ENCODE measurements at regions not wholly inside any gene's neighbourhood (a gene's known extent, or its start where the extent isn't known, plus 50 kb on each side); places are given as distances from the start of the nearest gene placed in this dataset.

- Mint-ChIP-seq H3K9me3 (no peaks in the 10 kb centered on the region), H3K27me3 (no peaks in the 10 kb centered on the region), H3K36me3 (no peaks in the 10 kb centered on the region), H3K27ac (no peak overlapping the region), H3K4me3 (no peak overlapping the region), H3K4me1 (no peaks in the 10 kb centered on the region)
- no peak for DNase-seq
- CTCF ChIA-PET, result no interaction called here
Measured at GRCh38 chr2:34005901-34006300, 406.8 kb upstream of the FAM98A start.

GRCh38 chr2:34004936-34005335, 405.8 kb upstream of the FAM98A start:
- CTCF ChIA-PET, result no interaction called here
- no peak overlapping the region for H3K4me3 Mint-ChIP-seq
- DNase-seq, result no peak
- H3K27me3 Mint-ChIP-seq, result no peaks in the 10 kb centered on the region
- H3K36me3 Mint-ChIP-seq, result no peaks in the 10 kb centered on the region
- no peaks in the 10 kb centered on the region for H3K4me1 Mint-ChIP-seq
- no peak overlapping the region for H3K27ac Mint-ChIP-seq
- H3K9me3 Mint-ChIP-seq, result peaks cover 3% of the 10 kb centered on the region

- Mint-ChIP-seq H3K4me1 (no peaks in the 10 kb centered on the region), H3K4me3 (no peak overlapping the region), H3K36me3 (no peaks in the 10 kb centered on the region), H3K27ac (no peak overlapping the region), H3K9me3 (peaks cover 3% of the 10 kb centered on the region), H3K27me3 (no peaks in the 10 kb centered on the region)
- CTCF ChIA-PET, result no interaction called here
- DNase-seq, result no peak
Measured at GRCh38 chr2:34003795-34004194, 404.7 kb upstream of the FAM98A start.

- H3K27ac Mint-ChIP-seq, result no peak overlapping the region
- no peaks in the 10 kb centered on the region for H3K27me3 Mint-ChIP-seq
- H3K4me3 Mint-ChIP-seq, result no peak overlapping the region
- CTCF ChIA-PET, result interaction anchor here (0.6 kb wide), 1 partner anchor 1407 kb away, joined by 3 read pairs; no protein-coding TSS in a partner anchor
- H3K36me3 Mint-ChIP-seq, result no peaks in the 10 kb centered on the region
- H3K9me3 Mint-ChIP-seq, result peaks cover 12% of the 10 kb centered on the region
- no peak for DNase-seq
- no peaks in the 10 kb centered on the region for H3K4me1 Mint-ChIP-seq
Measured at GRCh38 chr2:34001557-34001956, 402.5 kb upstream of the FAM98A start.

GRCh38 chr2:33984131-33984530, 385.0 kb upstream of the FAM98A start:
- DNase-seq, result no peak
- Mint-ChIP-seq H3K4me3 (no peak overlapping the region), H3K9me3 (no peaks in the 10 kb centered on the region), H3K36me3 (no peaks in the 10 kb centered on the region), H3K4me1 (no peaks in the 10 kb centered on the region), H3K27me3 (no peaks in the 10 kb centered on the region), H3K27ac (no peak overlapping the region)
- CTCF ChIA-PET, result no interaction called here

GRCh38 chr2:33978471-33978870, 379.4 kb upstream of the FAM98A start:
- no peak overlapping the region for H3K27ac Mint-ChIP-seq
- H3K9me3 Mint-ChIP-seq, result no peaks in the 10 kb centered on the region
- H3K4me3 Mint-ChIP-seq, result no peak overlapping the region

GRCh38 chr2:33975498-33975897, 376.4 kb upstream of the FAM98A start:
- CTCF ChIA-PET, result no interaction called here

More at GRCh38 chr2:33978471-33978870, 379.4 kb upstream of the FAM98A start:
- Mint-ChIP-seq H3K4me1 (no peaks in the 10 kb centered on the region), H3K36me3 (no peaks in the 10 kb centered on the region), H3K27me3 (no peaks in the 10 kb centered on the region)
- DNase-seq, result no peak
- CTCF ChIA-PET, result no interaction called here

GRCh38 chr2:33967103-33967502, 368.0 kb upstream of the FAM98A start:
- Mint-ChIP-seq H3K4me3 (no peak overlapping the region), H3K9me3 (no peaks in the 10 kb centered on the region), H3K27me3 (no peaks in the 10 kb centered on the region), H3K4me1 (no peaks in the 10 kb centered on the region), H3K27ac (no peak overlapping the region), H3K36me3 (no peaks in the 10 kb centered on the region)
- CTCF ChIA-PET, result no interaction called here
- DNase-seq, result no peak

More at GRCh38 chr2:33975498-33975897, 376.4 kb upstream of the FAM98A start:
- Mint-ChIP-seq H3K9me3 (no peaks in the 10 kb centered on the region), H3K4me3 (no peak overlapping the region), H3K27ac (no peak overlapping the region), H3K36me3 (no peaks in the 10 kb centered on the region), H3K4me1 (no peaks in the 10 kb centered on the region), H3K27me3 (no peaks in the 10 kb centered on the region)
- no peak for DNase-seq

- H3K27ac Mint-ChIP-seq, result no peak overlapping the region
- no peak overlapping the region for H3K4me3 Mint-ChIP-seq
- no peaks in the 10 kb centered on the region for H3K4me1 Mint-ChIP-seq
- CTCF ChIA-PET, result no interaction called here
- H3K9me3 Mint-ChIP-seq, result peaks cover 3% of the 10 kb centered on the region
- H3K36me3 Mint-ChIP-seq, result no peaks in the 10 kb centered on the region
- DNase-seq, result no peak
- H3K27me3 Mint-ChIP-seq, result no peaks in the 10 kb centered on the region
Measured at GRCh38 chr2:33958591-33958990, 359.5 kb upstream of the FAM98A start.

- Mint-ChIP-seq H3K4me3 (no peak overlapping the region), H3K27ac (no peak overlapping the region), H3K36me3 (no peaks in the 10 kb centered on the region), H3K4me1 (no peaks in the 10 kb centered on the region), H3K9me3 (peaks cover 3% of the 10 kb centered on the region), H3K27me3 (no peaks in the 10 kb centered on the region)
- CTCF ChIA-PET, result no interaction called here
- DNase-seq, result no peak
Measured at GRCh38 chr2:33949371-33949770, 350.3 kb upstream of the FAM98A start.

- Mint-ChIP-seq H3K4me3 (no peak overlapping the region), H3K4me1 (no peaks in the 10 kb centered on the region), H3K9me3 (peaks cover 9% of the 10 kb centered on the region), H3K27me3 (no peaks in the 10 kb centered on the region), H3K36me3 (no peaks in the 10 kb centered on the region), H3K27ac (no peak overlapping the region)
- CTCF ChIA-PET, result no interaction called here
- no peak for DNase-seq
Measured at GRCh38 chr2:33946193-33946592, 347.1 kb upstream of the FAM98A start.

- no peak overlapping the region for H3K27ac Mint-ChIP-seq
- H3K9me3 Mint-ChIP-seq, result no peaks in the 10 kb centered on the region
- CTCF ChIA-PET, result no interaction called here
- H3K4me3 Mint-ChIP-seq, result no peak overlapping the region
- no peaks in the 10 kb centered on the region for H3K4me1 Mint-ChIP-seq
- no peaks in the 10 kb centered on the region for H3K27me3 Mint-ChIP-seq
- H3K36me3 Mint-ChIP-seq, result no peaks in the 10 kb centered on the region
- DNase-seq, result no peak
Measured at GRCh38 chr2:33933203-33933602, 334.1 kb upstream of the FAM98A start.

- H3K27me3 Mint-ChIP-seq, result no peaks in the 10 kb centered on the region
- no peaks in the 10 kb centered on the region for H3K4me1 Mint-ChIP-seq
- H3K4me3 Mint-ChIP-seq, result no peak overlapping the region
- no peak overlapping the region for H3K27ac Mint-ChIP-seq
- H3K36me3 Mint-ChIP-seq, result no peaks in the 10 kb centered on the region
- no peak for DNase-seq
- peaks cover 2% of the 10 kb centered on the region for H3K9me3 Mint-ChIP-seq
- CTCF ChIA-PET, result no interaction called here
Measured at GRCh38 chr2:33931164-33931563, 332.1 kb upstream of the FAM98A start.

- Mint-ChIP-seq H3K36me3 (no peaks in the 10 kb centered on the region), H3K4me1 (no peaks in the 10 kb centered on the region), H3K9me3 (peaks cover 2% of the 10 kb centered on the region), H3K4me3 (no peak overlapping the region), H3K27me3 (no peaks in the 10 kb centered on the region), H3K27ac (no peak overlapping the region)
- no peak for DNase-seq
- CTCF ChIA-PET, result no interaction called here
Measured at GRCh38 chr2:33929467-33929866, 330.4 kb upstream of the FAM98A start.

GRCh38 chr2:33927756-33928155, 328.7 kb upstream of the FAM98A start:
- H3K36me3 Mint-ChIP-seq, result no peaks in the 10 kb centered on the region
- DNase-seq, result no peak
- CTCF ChIA-PET, result no interaction called here
- no peaks in the 10 kb centered on the region for H3K4me1 Mint-ChIP-seq
- H3K4me3 Mint-ChIP-seq, result no peak overlapping the region
- no peaks in the 10 kb centered on the region for H3K27me3 Mint-ChIP-seq
- H3K9me3 Mint-ChIP-seq, result peaks cover 2% of the 10 kb centered on the region
- no peak overlapping the region for H3K27ac Mint-ChIP-seq

GRCh38 chr2:33925311-33925710, 326.2 kb upstream of the FAM98A start:
- Mint-ChIP-seq H3K4me1 (no peaks in the 10 kb centered on the region), H3K27ac (no peak overlapping the region), H3K36me3 (no peaks in the 10 kb centered on the region), H3K27me3 (no peaks in the 10 kb centered on the region), H3K9me3 (peaks cover 2% of the 10 kb centered on the region), H3K4me3 (no peak overlapping the region)
- CTCF ChIA-PET, result no interaction called here
- no peak for DNase-seq

Measured in activated naive CD4-positive, alpha-beta T cell treated with anti-CD3 and anti-CD28 coated beads, Interleukin-2, amount 10 ng/mL, durations not matched to agents 7 days and 5 days (primary cell).